HG02678 (cell line): ENCODE measurements at regions not wholly inside any gene's neighbourhood (a gene's known extent, or its start where the extent isn't known, plus 50 kb on each side); places are given as distances from the start of the nearest gene placed in this dataset.

ENCODE experiments used
- ATAC-seq: cut with Tn5 transposase; IDR thresholded peaks from one replicate; pipeline ENCODE4 v1.9.1; 2021; ENCODE audit warnings: mild to moderate bottlenecking, moderate library complexity; ENCODE audit not compliant: unreplicated experiment

DNA sequence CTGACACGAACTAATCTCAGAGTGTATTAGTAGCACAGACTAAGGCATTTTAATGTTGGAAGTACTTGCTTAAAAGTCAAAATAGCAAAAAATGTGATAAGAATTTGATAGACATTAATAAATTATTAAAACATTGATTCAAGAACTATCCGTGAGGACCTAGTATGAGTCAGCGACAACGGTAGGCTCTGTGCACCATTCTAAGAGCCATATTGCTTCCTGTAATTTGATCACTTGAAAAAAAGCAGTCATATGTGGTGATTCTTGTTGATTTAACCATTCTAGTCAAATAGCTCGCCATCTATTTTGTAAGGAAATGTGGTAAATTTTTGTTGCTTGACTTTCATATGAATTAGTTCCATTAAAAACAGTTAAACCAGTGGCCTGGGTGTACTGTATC is 534.9 kb upstream of the ARRDC4 start:
- ATAC-seq: no peak

DNA sequence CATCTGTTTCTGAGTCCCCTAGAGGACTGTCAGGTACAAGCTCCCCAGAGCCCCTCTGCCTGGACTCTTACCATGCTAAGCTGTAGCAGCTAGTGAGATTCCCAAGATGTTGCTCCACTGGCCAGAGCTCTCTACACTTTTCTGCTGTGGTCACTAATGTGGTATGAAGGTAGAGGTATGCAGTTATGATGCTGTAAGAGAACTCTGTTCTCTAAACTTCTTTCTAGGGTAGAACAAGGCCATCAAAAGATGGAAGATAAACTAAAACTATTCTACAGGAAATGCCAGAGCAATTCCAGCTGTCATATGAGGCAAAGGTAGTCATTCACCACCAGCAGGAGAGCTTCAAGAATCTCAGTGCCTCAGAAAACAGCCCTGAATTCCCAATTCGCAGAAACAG is 517.4 kb upstream of the ARRDC4 start:
- ATAC-seq: no peak

DNA sequence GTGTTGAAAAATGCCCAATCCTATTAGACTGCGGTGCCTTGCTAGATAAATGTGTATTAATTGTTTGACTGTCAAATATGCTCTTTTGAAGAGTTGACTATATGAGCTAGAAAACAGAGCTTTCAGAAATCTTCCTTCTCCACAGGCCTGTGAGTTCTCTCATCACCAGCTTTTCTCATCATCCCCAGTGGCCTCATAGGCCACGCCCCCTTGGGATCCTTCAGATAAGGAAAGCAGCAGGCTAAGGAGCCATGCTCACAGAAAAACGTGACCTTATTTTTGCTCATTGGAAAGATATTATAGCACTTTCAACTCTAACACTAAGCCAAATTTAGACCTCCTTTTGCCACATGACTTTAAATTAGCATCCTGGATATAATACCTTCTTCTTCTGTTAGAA is 514.4 kb upstream of the ARRDC4 start:
- ATAC-seq: no peak

DNA sequence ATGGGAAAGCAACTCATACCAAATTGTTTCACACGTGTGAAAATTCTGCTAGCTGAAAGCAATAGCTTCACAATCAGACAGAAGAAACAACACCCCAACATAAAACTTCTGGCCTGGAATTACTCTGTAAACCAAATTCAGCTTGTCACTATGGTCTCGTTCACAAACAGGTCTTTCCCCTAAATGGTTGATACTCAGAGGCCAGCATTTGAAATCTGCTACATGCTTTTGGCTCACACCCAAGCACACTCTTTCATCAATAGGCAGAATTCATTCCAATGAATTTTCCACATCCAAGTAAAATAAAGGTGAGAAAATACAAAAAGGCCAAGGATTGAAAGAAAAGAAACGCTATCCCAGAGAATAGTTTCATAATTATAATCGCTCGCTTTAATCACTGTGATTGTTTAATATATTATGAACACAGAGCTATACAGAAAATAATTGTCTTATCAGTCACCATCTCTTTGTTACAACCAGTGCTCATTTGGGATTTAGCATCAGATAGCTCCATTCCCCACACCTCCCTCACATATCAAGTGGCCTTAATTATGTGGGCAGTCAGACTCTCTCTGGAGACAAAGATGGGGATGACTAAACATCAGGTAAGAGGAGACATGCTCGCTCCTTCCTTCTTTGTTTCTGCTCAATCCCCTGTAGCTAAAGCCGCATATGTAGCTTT is 503.8 kb upstream of the ARRDC4 start:
- no peak for ATAC-seq

DNA sequence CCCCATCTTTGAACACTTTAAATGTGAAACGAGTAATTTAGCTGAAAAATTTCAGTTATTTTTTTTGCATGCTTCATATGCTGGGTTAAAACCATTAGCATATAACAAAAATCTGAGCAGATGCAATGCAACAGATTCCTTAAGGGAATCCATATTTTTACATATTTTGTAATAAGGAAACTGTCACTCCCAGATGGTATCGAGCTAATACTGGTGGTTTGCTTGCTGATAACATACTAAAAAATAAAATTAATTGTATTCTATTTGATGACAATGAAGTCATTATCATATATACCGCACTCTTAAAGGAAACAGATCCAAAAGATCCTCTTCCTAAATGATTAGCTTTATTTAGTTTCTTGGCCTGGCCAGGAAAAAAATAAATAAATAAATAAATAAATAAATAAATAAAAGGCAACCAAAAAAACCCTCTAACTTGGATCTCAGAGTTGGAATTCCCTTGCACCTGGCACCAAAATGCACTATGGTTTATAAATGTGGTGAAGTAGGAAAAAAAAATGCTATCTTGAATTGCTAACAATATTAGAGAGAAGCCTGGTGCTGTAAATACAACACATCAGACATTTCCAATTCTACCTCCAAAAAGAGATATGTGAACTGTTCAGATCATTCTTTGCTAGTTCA is 503.2 kb upstream of the ARRDC4 start:
- ATAC-seq: no peak

DNA sequence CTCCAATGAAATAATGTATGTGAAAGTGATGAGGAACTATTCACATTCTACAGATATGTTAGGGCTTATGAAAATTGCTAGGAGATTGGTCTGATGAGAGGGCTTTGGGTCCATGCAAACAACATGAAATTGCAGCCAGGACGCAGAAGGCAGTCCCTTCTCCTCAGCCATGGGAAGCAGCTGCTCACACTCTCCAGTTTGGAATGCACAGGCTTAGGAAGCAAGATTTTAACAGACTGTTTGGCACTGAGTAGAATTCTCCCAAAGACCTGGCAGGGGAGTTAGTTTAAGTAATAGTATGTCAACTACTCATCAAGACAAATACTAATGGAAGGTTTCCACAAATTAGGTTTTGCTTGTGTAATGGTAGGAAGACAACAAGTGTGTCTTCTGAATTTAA is 500.7 kb upstream of the ARRDC4 start:
- no peak for ATAC-seq

DNA sequence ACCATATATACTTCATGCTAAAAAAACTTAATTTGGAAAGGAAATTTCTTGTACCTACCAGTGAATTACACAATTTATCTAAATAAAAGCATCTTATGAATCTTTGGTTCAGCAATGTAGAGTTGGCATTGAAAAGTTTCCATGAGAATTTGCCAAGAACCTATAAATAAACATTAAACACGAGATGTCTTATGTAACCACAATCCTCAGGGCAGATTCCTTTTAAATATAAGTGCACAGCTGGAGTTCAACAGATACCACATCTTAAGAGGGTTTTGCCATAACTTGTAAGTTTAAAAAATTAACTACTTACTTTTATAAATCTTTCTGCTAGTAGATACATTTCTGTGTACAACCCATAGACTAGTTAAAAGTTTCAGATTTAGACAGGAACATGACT is 499.3 kb upstream of the ARRDC4 start:
- ATAC-seq: no peak

DNA sequence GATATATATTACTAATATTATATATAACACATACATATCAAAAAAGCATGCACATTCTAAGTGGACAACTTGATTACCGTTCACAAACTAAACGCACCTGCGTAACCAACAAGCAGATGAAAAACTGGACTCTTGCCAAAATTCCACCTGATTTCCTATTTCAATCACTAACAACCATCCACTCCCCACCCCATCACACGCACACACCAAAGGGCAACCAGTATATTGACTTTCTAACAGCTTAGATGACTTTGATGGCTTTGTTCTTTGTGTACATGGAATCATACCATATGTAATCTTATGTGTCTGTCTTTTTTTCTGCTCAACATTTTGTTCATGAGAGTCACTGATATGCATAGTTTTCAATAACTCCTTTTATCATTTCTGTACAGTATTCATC is 496.8 kb upstream of the ARRDC4 start:
- no peak for ATAC-seq

DNA sequence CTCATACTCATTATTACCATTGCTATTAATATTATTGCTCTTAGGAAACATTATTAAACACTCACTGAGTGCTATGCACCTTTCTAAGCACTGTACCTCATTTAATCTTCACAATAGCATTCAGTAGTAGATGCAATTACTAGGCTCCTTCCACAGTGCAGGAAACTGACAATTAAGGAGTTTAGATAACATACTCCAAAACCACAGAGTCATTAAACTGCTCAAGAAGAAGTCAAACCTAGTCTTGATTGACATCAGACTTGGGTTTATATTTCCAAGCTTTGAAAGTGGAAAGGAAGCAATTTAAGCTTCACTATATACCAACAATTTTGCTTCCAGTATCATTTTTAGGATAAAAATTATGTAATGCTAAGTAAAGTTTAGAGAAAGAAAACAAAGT is 490.1 kb upstream of the ARRDC4 start:
- ATAC-seq: no peak

DNA sequence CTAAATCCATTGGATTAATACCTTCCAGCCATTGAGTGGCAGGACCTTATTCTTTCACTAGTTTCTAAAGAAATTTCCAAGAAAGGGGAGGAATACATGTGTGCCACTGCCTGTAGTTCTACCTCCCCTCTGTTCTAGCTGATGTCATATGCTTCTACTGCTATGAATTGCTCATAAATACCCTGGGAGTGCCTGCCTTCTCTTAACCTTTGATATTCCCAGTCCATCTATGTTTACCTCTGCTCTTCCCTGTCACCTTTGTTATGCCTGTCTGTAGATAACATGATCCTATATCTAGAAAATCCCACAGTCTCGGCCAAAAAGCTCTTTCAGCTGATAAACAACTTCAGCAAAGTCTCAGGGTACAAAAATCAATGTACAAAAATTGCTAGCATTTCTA is 486.9 kb upstream of the ARRDC4 start:
- no peak for ATAC-seq

DNA sequence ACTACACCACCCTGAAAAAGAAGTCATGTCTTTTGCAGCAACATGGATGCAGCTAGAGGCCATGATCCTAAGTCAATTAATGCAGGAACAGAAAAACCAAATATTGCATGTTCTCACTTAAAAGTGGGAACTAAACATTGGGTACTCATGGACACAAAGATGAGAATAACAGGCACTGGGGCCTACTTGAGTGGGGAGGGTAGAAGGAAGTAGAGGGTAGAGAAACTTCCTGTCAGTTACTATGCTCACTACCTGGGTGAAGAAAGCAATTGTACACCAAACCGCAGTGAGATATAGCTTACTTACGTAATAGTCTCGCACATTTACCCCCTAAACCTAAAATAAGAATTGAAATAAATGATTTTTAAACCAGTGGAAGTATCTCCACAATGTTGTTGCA is 480.5 kb upstream of the ARRDC4 start:
- ATAC-seq: no peak

DNA sequence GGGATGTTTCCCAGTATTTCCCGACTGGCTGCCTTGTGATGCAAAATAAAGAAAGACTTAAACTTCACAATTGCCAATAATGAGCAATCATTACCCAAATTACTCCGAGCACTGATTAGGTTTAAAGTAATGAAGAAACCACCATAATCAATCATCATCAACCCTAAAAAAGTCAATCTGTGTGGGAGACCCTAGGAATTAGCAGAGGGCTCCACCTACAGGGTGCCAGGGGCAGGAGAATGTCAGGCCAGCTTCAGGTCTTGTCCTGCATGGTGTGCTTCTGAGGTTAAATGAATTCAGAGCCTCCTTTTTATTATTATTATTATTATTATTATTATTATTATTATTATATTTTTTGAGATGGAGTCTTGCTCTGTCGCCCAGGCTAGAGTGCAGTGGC is 478.0 kb upstream of the ARRDC4 start:
- ATAC-seq: no peak

DNA sequence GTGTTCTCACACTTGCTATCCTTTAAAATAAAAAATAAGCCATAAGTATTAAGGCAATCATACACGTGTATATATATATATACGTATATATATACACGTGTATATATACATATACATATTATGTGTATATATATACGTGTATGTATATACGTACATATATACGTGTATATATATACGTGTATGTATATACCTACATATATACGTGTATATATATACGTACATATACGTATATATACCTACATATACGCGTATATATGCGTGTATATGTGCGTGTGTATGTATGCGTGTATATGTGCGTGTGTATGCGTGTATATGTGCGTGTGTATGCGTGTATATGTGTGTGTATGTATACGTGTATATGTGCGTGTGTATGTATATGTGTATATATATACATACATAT is 477.3 kb upstream of the ARRDC4 start:
- no peak for ATAC-seq

DNA sequence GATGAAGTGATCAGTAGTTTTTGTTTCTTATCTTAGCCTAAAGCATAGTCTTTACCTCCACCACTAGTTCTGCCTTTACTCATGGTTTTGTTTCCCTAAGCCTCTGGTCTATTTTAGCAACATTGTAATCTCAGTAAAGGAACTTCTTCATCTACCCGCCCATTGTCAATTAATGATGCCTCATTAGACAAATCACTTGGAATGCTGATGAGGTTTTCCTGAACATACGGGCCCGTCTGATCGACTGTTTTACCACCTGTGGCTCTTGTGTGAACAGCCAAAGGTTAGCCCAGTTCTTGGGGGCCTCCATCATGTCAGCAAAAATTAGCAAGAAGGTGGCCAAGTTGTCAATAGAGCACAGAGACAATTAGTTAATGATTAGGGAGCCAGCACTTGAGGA is 470.1 kb upstream of the ARRDC4 start:
- ATAC-seq: no peak

DNA sequence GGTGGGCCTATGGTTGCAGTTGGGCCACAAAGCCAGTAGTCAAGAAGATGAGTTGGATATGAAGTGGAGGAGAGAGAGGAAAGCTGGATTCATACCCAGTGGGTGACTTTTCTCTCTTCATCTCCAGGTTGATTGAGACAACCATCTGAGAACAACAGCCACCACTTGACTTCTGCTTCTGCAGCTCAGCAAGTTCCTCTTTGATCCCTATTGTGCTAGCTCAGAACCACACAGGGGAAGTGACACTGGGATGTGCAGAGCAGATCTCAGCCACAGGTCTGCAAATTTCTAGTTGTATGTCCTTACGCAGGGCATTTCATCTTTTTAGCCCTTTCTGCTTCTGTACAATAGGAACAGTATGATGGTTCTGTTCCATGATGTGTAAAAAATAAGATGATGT is 459.2 kb upstream of the ARRDC4 start:
- ATAC-seq: no peak

DNA sequence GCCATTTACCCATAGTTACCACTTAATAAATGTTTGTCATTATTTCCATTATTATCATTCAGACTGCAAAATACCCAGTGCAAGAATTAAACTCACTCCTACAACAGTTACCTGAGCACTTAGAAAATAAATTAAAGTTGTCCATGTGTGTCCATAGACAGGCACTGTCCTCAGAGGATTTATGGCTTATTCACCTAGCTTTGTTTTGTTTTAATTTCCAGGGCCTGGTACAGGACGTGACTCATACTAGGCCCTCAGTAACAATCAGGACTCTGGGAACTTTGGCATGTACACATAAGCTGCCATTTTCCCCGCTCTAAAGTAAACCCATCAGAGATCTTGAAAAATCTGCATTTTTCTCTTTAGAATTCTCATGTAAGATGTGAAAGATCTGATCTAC is 458.5 kb upstream of the ARRDC4 start:
- ATAC-seq: no peak

DNA sequence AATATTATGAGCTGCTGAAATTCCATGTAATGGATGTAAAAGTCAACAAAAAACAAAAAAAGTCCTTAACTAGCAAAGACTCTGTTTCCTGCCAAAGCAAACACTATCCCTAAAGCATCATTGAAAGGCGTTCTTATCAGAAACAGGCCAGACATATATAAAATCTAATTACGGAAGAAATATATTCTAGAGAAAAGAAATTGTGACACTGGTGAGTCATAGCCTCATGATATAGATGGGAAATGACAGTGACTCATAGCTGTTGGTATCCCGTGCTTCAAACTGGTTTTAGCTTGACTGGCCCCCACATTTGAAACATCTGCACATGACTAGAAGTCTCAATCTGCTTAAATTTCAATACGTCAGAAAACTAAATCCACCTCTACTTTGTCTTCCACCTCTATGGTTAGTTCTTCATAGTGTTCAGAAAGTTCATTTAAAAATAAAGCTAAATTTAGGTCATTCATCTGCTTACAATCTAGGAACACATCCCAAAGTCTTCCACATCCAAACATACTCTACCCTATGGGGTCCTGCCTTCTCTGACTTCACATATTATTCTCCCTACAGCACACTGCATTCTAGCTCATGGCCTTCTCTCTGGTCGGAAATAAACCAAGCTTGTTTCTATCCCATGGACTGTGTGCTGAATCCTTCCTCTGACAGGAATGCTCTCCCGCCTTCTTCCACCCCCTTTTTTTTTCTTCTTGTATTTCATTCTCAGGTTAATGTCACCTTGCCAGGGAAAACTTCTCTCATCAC is 456.3 kb upstream of the ARRDC4 start:
- ATAC-seq: no peak

DNA sequence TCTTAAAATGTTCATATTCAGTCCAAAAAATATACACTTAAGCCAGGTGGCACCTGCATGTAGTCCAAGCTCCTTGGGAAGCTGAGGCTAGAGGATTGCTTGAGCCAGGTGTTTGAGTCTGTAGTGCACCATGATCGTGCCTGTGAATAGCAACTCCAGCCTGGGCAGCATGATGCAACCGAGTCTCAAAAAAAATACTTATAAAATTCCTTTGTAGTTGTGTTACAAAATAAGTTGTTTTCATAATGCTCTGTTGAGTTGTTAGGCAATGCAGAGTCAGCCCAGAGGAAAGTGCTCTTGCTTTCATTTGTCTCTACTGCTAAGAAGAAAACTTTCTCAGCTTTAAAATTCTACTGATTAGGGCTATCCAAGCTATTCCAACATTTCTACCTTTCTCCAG is 442.8 kb upstream of the ARRDC4 start:
- no peak for ATAC-seq

DNA sequence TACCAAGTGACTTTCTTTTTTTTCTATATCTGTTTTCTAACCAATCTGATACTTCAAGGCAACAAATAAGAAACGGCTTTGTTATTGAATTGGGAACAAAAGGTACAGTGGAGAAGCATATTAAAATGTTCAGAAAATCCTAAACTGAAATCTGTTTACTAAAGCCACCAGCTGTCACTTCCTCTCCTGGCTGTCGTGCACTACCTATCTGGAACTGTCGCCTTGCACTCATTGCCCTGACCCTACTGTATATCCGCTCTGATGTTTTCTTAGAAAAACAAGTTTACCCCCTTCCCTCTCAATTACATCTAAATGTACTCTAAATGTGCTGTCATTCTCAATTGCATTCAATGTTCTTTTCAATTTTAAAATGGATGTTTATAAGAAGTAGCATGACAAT is 439.8 kb upstream of the ARRDC4 start:
- ATAC-seq: no peak

DNA sequence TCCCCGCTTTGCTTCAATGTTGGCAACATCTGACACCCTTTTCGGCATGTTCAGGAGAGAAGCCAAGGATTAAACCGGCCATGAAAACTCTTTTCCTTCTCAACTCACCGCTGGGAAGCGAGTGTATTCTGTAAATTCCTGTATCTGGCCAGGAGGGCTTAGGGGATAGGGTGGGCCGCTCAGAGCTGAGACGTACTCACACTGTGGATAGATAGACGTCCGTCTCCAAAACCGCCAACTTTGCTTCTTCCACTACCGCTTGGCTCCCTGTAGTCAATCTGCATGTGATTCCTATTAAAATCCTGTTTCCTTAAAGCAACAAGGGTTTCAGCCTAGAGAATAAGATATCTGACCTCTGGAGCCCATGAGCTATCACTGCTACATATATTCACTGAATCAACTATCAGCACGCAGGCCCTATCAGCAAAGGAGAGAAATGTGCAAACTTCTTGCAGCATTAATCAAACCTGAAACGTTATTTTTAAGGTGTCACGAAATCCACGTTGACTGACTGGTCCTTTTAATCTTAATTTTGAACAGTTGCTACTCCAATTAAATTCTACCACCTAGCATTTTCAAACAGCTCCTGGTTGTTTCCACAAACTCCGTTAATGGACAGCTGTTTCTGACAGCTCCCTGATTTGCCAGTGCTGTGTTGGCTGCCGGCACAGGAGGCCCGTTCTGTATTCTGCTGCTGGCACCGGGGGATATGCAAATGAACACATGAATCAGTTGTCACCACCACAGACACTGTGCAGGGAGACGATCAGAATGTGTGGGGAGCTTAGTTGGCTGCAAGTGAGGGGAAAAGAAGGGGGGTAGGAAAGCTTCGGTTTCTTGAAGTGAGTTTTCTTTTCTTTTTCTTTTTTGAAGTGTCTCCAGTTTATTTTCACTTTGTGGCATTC is 438.9 kb upstream of the ARRDC4 start:
- no peak for ATAC-seq

DNA sequence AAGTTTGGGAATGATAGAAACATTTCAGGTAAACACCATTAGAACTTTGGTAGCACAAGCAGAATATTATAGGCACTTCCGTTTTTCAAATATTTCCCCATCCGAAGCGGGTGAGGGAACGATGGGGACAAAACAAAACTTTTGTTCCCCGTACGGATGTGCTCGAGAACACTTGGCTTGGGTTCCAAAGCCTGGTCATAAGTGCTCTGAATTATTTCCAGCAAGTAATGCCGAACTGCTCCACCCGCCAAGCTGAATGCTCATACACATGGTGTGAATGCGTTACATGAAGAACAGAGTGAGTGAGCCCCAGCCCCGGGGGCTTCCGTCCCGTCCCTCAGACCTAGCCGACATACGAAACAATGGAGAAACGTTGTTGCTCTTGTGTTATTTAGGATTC is 438.2 kb upstream of the ARRDC4 start:
- no peak for ATAC-seq
